ENCODE measurements at regions not wholly inside any gene's neighbourhood (a gene's known extent, or its start where the extent isn't known, plus 50 kb on each side); places are given as distances from the start of the nearest gene placed in this dataset.

- Histone ChIP-seq H3K4me3 (no peak overlapping the region), H3K9ac (ENCODE audit: insufficient read depth in 1 of 2, low read depth in 2 of 2, low read length in 2 of 2) (no peak overlapping the region), H2AFZ (ENCODE audit: low read depth, low read length) (no peak overlapping the region), H4K20me1 (replicated peaks; ENCODE audit: control insufficient read depth, insufficient read depth, low read length) (no peaks in the 10 kb centered on the region), H3K27me3 (ENCODE audit: control insufficient read depth in 2 of 2, insufficient read depth in 2 of 2, low read length in 2 of 2) (peaks cover 2 to 4% of the 10 kb centered on the region in 2 experiments; a peak in 3 of 5 replicates), H3K9me3 (replicated peaks; ENCODE audit: control insufficient read depth, insufficient read depth, low read depth, low read length) (no peaks in the 10 kb centered on the region), H3K36me3 (ENCODE audit: control insufficient read depth, insufficient read depth, low read length) (no peaks in the 10 kb centered on the region), H3K9me1 (ENCODE audit: control insufficient read depth, insufficient read depth, low read length) (no peaks in the 10 kb centered on the region), H3K4me2 (ENCODE audit: insufficient read depth, low read length) (no peak overlapping the region), H3K4me1 (replicated peaks in 1 of 2; ENCODE audit: control insufficient read depth in 2 of 2, insufficient read depth in 2 of 2, low read length in 2 of 2) (no peaks in the 10 kb centered on the region), H3K27ac (ENCODE audit: extremely low read depth, low read depth, low read length) (no peak overlapping the region), H3K79me2 (ENCODE audit: control insufficient read depth, insufficient read depth, low read length) (no peaks in the 10 kb centered on the region)
- 0% methylated on average over 4 of the region's 4 CpGs for WGBS (ENCODE audit: insufficient coverage, low coverage, missing lambda C conversion rate)
- TF ChIP-seq SAFB2 (IDR thresholded peaks at IDR 0.05; ENCODE audit: borderline replicate concordance, low read depth, low read length, severe bottlenecking), result no peak
- peak; percentile 38 for TF ChIP-seq NFIC (IDR thresholded peaks at IDR 0.05)
- ChIA-PET CTCF (ENCODE audit: low intra/inter-chr PET ratio) (no interaction called here), POLR2A (no interaction called here)
- in situ Hi-C loops (cut with MboI), result no loop called here
- ATAC-seq (no peak), DNase-seq (ENCODE audit: extremely low read depth in 1 of 4, low spot score in 3 of 4) (no peak), FAIRE-seq (no peak)
- BruUV-seq (replicated peaks), result no TSS peak
- intact Hi-C loops (cut with micrococcal nuclease), result no loop called here
These were observed 131.8 kb downstream of the UNC5CL start for GRCh38 chr6:40907198-40907701.

GRCh38 chr6:40906759-40907158 lies 132.3 kb downstream of the UNC5CL start:
- Histone ChIP-seq H2AFZ (ENCODE audit: low read depth, low read length) (no peak overlapping the region), H4K20me1 (replicated peaks; ENCODE audit: control insufficient read depth, insufficient read depth, low read length) (no peaks in the 10 kb centered on the region), H3K9ac (ENCODE audit: insufficient read depth in 1 of 2, low read depth in 2 of 2, low read length in 2 of 2) (no peak overlapping the region), H3K27ac (ENCODE audit: extremely low read depth, low read depth, low read length) (no peak overlapping the region), H3K79me2 (ENCODE audit: control insufficient read depth, insufficient read depth, low read length) (no peaks in the 10 kb centered on the region), H3K27me3 (ENCODE audit: control insufficient read depth in 2 of 2, insufficient read depth in 2 of 2, low read length in 2 of 2) (peaks cover 2 to 4% of the 10 kb centered on the region in 2 experiments; a peak in 3 of 5 replicates), H3K4me2 (ENCODE audit: insufficient read depth, low read length) (no peak overlapping the region), H3K4me1 (replicated peaks in 1 of 2; ENCODE audit: control insufficient read depth in 2 of 2, insufficient read depth in 2 of 2, low read length in 2 of 2) (no peaks in the 10 kb centered on the region), H3K36me3 (ENCODE audit: control insufficient read depth, insufficient read depth, low read length) (no peaks in the 10 kb centered on the region), H3K9me3 (replicated peaks; ENCODE audit: control insufficient read depth, insufficient read depth, low read depth, low read length) (no peaks in the 10 kb centered on the region), H3K4me3 (no peak overlapping the region), H3K9me1 (ENCODE audit: control insufficient read depth, insufficient read depth, low read length) (no peaks in the 10 kb centered on the region)
- BruUV-seq (replicated peaks), result no TSS peak
- POLR2A ChIA-PET, result interaction anchor here (1.4 kb wide), 1 partner anchor 12 kb away, joined by 4 read pairs; no protein-coding TSS in a partner anchor
- CTCF ChIA-PET (ENCODE audit: low intra/inter-chr PET ratio), result no interaction called here
- intact Hi-C loops (cut with micrococcal nuclease) (no loop called here), in situ Hi-C loops (cut with MboI) (no loop called here)
- no peak for TF ChIP-seq ZMIZ1 (IDR thresholded peaks at IDR 0.05; ENCODE audit: low read depth in 2 of 2, low read length in 2 of 2)
- TF ChIP-seq HNRNPL (IDR thresholded peaks at IDR 0.05; ENCODE audit: low read depth, low read length), result no peak
- WGBS (ENCODE audit: insufficient coverage, low coverage, missing lambda C conversion rate), result 2% methylated on average over 3 of the region's 3 CpGs
- FAIRE-seq (no peak), DNase-seq (ENCODE audit: extremely low read depth in 1 of 4, low spot score in 3 of 4) (no peak), ATAC-seq (no peak)
